T-cell (primary cell): ENCODE measurements at regions not wholly inside any gene's neighbourhood (a gene's known extent, or its start where the extent isn't known, plus 50 kb on each side); places are given as distances from the start of the nearest gene placed in this dataset.
A peak's percentile ranks its signal among the peaks of the same experiment; 100 is the strongest.
"Not testable (repeated sequence)": the region's sequence is repeated elsewhere in the genome, so short reads cannot be mapped to it uniquely, and the experiment has no call there.

Experiments used
- ATAC-seq, 4 experiments: fragments of 200-7000 bp in 3 of 4; fragments of 150-1000 bp in 1 of 4; cut with Tn5 transposase; replicated peaks in 1 of 4; 1 replicate in 3 of 4; 2 replicates in 1 of 4; pipeline ENCODE4 v1.10.0; 2021; ENCODE audit warnings: moderate library complexity in 3 of 4, mild to moderate bottlenecking in 2 of 4, moderate number of reproducible peaks in 1 of 4
- CTCF ChIA-PET, 2 donors: fragments of 300-600 bp; sonication (Branson Sonifier 250); formaldehyde crosslinking; loops; one replicate each; lab custom pipeline; 2022; ENCODE audit warnings: antibody characterized with exemption in 2 of 2; lab: Charles Lee
- POLR2A ChIA-PET, 2 donors: fragments of 300-600 bp; sonication (Branson Sonifier 250); formaldehyde crosslinking; loops; one replicate each; lab custom pipeline; 2022; ENCODE audit warnings: antibody characterized with exemption in 2 of 2; lab: Charles Lee
- DNase-seq, 35 experiments: peaks; one replicate each; pipeline versions ENCODE4 v3.0.0 to v3.0.0-alpha.2; 2013 to 2023
- H3K27ac ChIP-seq: one replicate; pipeline ENCODE4 v1.5.1; 2013; ENCODE audit warnings: low read length
- H3K27me3 ChIP-seq, 2 experiments: replicated peaks in 1 of 2; 1 replicate in 1 of 2; 2 replicates in 1 of 2; pipeline versions ENCODE4 v1.6.1 to v1.7.0; 2013; ENCODE audit warnings: low read length in 1 of 2, mixed read lengths in 1 of 2; ENCODE audit not compliant: control insufficient read depth in 2 of 2, insufficient read depth in 2 of 2; ENCODE audit errors: extremely low read depth in 1 of 2
- H3K36me3 ChIP-seq, 2 donors: 1 replicate in 1 of 2; 2 replicates in 1 of 2; pipeline versions ENCODE4 v1.6.1 to v1.7.0; 2013; ENCODE audit warnings: low read length in 1 of 2; ENCODE audit not compliant: control insufficient read depth in 2 of 2, insufficient read depth in 1 of 2; ENCODE audit errors: extremely low read depth in 1 of 2
- H3K4me1 ChIP-seq, 2 experiments: 1 replicate in 1 of 2; 2 replicates in 1 of 2; pipeline versions ENCODE4 v1.6.1 to v1.7.0; 2013; ENCODE audit warnings: low read length in 2 of 2, mixed read lengths in 1 of 2; ENCODE audit not compliant: insufficient read depth in 2 of 2, control insufficient read depth in 1 of 2; ENCODE audit errors: extremely low read depth in 1 of 2
- H3K4me3 ChIP-seq, 2 donors: 1 replicate in 1 of 2; 2 replicates in 1 of 2; pipeline versions ENCODE4 v1.5.1 to v1.7.0; 2013; ENCODE audit warnings: mild to moderate bottlenecking in 2 of 2, low read length in 1 of 2, moderate library complexity in 1 of 2; ENCODE audit not compliant: control insufficient read depth in 1 of 2; ENCODE audit errors: extremely low read depth in 1 of 2
- H3K9me3 ChIP-seq: 2 replicates; pipeline ENCODE4 v1.7.0; 2013
- H3K27ac Mint-ChIP-seq, 2 donors: one replicate each; pipeline ENCODE4 v1.8.0; 2020 to 2021; ENCODE audit warnings: mild to moderate bottlenecking in 2 of 2, mixed read lengths in 2 of 2
- H3K27me3 Mint-ChIP-seq, 2 donors: one replicate each; pipeline ENCODE4 v1.8.0; 2021 to 2022; ENCODE audit warnings: mixed read lengths in 2 of 2
- H3K36me3 Mint-ChIP-seq: one replicate; pipeline ENCODE4 v1.8.0; 2021; ENCODE audit warnings: mixed read lengths
- H3K4me1 Mint-ChIP-seq, 3 donors: one replicate each; pipeline ENCODE4 v1.8.0; 2020 to 2022; ENCODE audit warnings: mixed read lengths in 3 of 3, mild to moderate bottlenecking in 1 of 3
- H3K4me3 Mint-ChIP-seq, 3 donors: one replicate each; pipeline ENCODE4 v1.8.0; 2020 to 2022; ENCODE audit warnings: mild to moderate bottlenecking in 3 of 3, mixed read lengths in 3 of 3, moderate library complexity in 3 of 3
- H3K9me3 Mint-ChIP-seq, 3 donors: one replicate each; pipeline ENCODE4 v1.8.0; 2020 to 2022; ENCODE audit warnings: mixed read lengths in 3 of 3
- WGBS: methylation state at CpG from one replicate; pipeline ENCODE4 v1.1.5; 2013; ENCODE audit warnings: missing lambda C conversion rate; ENCODE audit not compliant: insufficient coverage; 5-methylcytosine and 5-hydroxymethylcytosine counted together

GRCh38 chr15:62656071-62656470 is 386.5 kb upstream of the TPM1 start:
- ATAC-seq (no peak), DNase-seq (no peak)
- WGBS: 89% methylated on average over 9 of the region's 10 CpGs
- Mint-ChIP-seq H3K4me1 (no peaks in the 10 kb centered on the region), H3K9me3 (peaks cover 0 to 5% (median 0%) of the 10 kb centered on the region in 3 donors), H3K27ac (no peak overlapping the region), H3K36me3 (peaks cover 3% of the 10 kb centered on the region), H3K27me3 (peaks cover 2 to 4% of the 10 kb centered on the region in 2 donors), H3K4me3 (no peak overlapping the region)
- Histone ChIP-seq H3K27ac (no peak overlapping the region), H3K4me1 (no peaks in the 10 kb centered on the region), H3K27me3 (peaks cover 0 to 3% of the 10 kb centered on the region in 2 experiments), H3K36me3 (no peaks in the 10 kb centered on the region), H3K9me3 (no peaks in the 10 kb centered on the region), H3K4me3 (no peak overlapping the region)
- ChIA-PET POLR2A (no interaction called here), CTCF (no interaction called here)

DNA sequence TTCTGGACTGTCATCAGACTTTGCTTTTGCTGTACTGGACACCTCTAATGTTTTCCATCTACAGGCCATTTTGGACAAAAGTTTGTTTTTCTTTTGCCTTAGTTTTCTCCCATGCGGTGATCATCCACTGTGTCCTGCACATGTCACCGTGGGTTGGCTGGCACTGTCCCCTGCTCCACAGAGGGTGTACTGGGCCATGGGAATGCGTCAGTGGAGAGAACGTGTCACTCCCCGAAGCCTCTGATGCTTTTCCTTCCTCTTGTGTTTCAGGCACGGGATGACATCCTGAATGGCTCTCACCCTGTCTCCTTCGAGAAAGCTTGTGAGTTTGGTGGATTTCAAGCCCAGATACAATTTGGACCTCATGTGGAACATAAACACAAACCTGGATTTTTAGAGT is 385.0 kb upstream of the TPM1 start:
- DNase-seq, H3K4me3 ChIP-seq, H3K4me1 Mint-ChIP-seq, ATAC-seq, H3K27ac Mint-ChIP-seq, H3K36me3 Mint-ChIP-seq, H3K27ac ChIP-seq, H3K36me3 ChIP-seq, H3K4me1 ChIP-seq, H3K4me3 Mint-ChIP-seq, H3K27me3 Mint-ChIP-seq, H3K9me3 ChIP-seq, H3K9me3 Mint-ChIP-seq, H3K27me3 ChIP-seq: not testable (repeated sequence)
- CTCF ChIA-PET: interaction anchor here in 1 of 2 donors (0.7 kb wide), 1 partner anchor 110 kb away, joined by 6 read pairs; no protein-coding TSS in a partner anchor
- 100% methylated on average over 2 of the region's 7 CpGs for WGBS
- POLR2A ChIA-PET: interaction anchor here in 1 of 2 donors (0.6 kb wide), 1 partner anchor 998 kb away, joined by 5 read pairs; no protein-coding TSS in a partner anchor

GRCh38 chr15:62658498-62658897 is 384.0 kb upstream of the TPM1 start:
- H3K9me3 ChIP-seq: no peaks in the 10 kb centered on the region
- no peaks in the 10 kb centered on the region for H3K4me1 Mint-ChIP-seq
- H3K36me3 ChIP-seq: no peaks in the 10 kb centered on the region
- peaks cover 4 to 5% of the 10 kb centered on the region in 2 donors for H3K27me3 Mint-ChIP-seq
- no peak overlapping the region for H3K27ac Mint-ChIP-seq
- no peaks in the 10 kb centered on the region for H3K4me1 ChIP-seq
- 48% methylated on average over 3 of the region's 11 CpGs for WGBS
- peaks cover 0 to 5% (median 0%) of the 10 kb centered on the region in 3 donors for H3K9me3 Mint-ChIP-seq
- H3K4me3 Mint-ChIP-seq: no peak overlapping the region
- H3K4me3 ChIP-seq: no peak overlapping the region
- no peak overlapping the region for H3K27ac ChIP-seq
- DNase-seq: peak in 1 of 35 experiments; percentile 4
- CTCF ChIA-PET: no interaction called here
- peaks cover 3% of the 10 kb centered on the region for H3K36me3 Mint-ChIP-seq
- peaks cover 0 to 3% of the 10 kb centered on the region in 2 experiments for H3K27me3 ChIP-seq
- POLR2A ChIA-PET: no interaction called here
- ATAC-seq: no peak

DNA sequence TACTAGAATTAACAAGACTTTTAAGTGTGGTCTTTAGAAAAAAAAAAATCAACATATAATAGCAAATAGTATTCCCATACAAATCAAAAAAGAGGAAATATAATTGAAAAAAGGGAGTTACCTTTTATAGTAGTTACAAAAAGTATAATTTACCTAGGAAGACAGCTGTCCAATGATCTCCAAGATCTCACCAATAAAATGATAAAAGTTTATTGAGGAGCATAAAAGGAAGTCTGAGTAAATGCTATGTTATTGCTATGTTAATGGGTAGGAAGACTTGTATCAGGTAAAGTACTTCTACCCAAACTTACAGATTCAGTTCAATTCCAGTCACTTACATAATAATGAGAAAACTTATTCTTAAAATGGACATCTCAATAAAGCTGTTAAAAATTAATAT is 379.0 kb upstream of the TPM1 start:
- Mint-ChIP-seq H3K4me1 (no peaks in the 10 kb centered on the region), H3K36me3 (no peaks in the 10 kb centered on the region), H3K27me3 (peaks cover 4 to 9% of the 10 kb centered on the region in 2 donors), H3K9me3 (no peaks in the 10 kb centered on the region), H3K27ac (no peak overlapping the region), H3K4me3 (no peak overlapping the region)
- ChIA-PET POLR2A (no interaction called here), CTCF (no interaction called here)
- Histone ChIP-seq H3K27me3 (peaks cover 0 to 5% of the 10 kb centered on the region in 2 experiments), H3K4me3 (no peak overlapping the region), H3K9me3 (no peaks in the 10 kb centered on the region), H3K36me3 (no peaks in the 10 kb centered on the region), H3K4me1 (no peaks in the 10 kb centered on the region), H3K27ac (no peak overlapping the region)
- DNase-seq (no peak), ATAC-seq (no peak)

DNA sequence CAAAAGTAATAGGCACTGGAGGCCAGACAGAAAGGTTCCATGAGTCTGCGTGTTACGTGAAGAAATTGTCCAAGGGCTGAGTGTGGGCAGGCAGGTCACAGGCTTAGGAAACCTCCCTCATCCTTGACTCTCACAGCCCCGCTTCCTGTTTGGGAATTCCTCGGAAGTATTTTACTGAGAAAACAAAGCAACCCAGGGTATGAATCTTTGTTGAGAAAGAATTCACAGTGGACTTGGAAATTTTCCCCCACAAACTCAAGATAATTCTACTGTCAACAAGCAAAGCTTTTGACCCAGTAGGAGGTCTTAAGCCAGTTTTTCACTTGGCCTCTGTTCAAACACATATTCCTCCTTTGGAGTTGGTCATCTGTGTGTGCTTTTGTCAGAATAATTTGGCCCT is 377.1 kb upstream of the TPM1 start:
- DNase-seq: no peak
- H3K27ac Mint-ChIP-seq: no peak overlapping the region
- WGBS: no CpG with 5 or more reads among the region's 4 CpGs
- POLR2A ChIA-PET: no interaction called here
- peaks cover 0 to 2% (median 0%) of the 10 kb centered on the region in 3 donors for H3K9me3 Mint-ChIP-seq
- H3K4me1 Mint-ChIP-seq: no peaks in the 10 kb centered on the region
- H3K9me3 ChIP-seq: no peaks in the 10 kb centered on the region
- H3K4me1 ChIP-seq: no peaks in the 10 kb centered on the region
- H3K4me3 Mint-ChIP-seq: no peak overlapping the region
- peaks cover 0 to 5% of the 10 kb centered on the region in 2 experiments for H3K27me3 ChIP-seq
- no peak for ATAC-seq
- no peaks in the 10 kb centered on the region for H3K36me3 Mint-ChIP-seq
- peaks cover 4 to 10% of the 10 kb centered on the region in 2 donors for H3K27me3 Mint-ChIP-seq
- no peak overlapping the region for H3K4me3 ChIP-seq
- H3K36me3 ChIP-seq: no peaks in the 10 kb centered on the region
- CTCF ChIA-PET: no interaction called here
- no peak overlapping the region for H3K27ac ChIP-seq

- Mint-ChIP-seq H3K4me3 (no peak overlapping the region), H3K9me3 (peaks cover 0 to 4% (median 0%) of the 10 kb centered on the region in 3 donors), H3K27ac (no peak overlapping the region), H3K27me3 (peaks cover 4 to 8% of the 10 kb centered on the region in 2 donors), H3K36me3 (no peaks in the 10 kb centered on the region), H3K4me1 (no peaks in the 10 kb centered on the region)
- Histone ChIP-seq H3K9me3 (no peaks in the 10 kb centered on the region), H3K4me1 (no peaks in the 10 kb centered on the region), H3K27me3 (peaks cover 0 to 5% of the 10 kb centered on the region in 2 experiments), H3K4me3 (no peak overlapping the region), H3K36me3 (no peaks in the 10 kb centered on the region), H3K27ac (no peak overlapping the region)
- ChIA-PET CTCF (no interaction called here), POLR2A (no interaction called here)
- 100% methylated on average over 2 of the region's 4 CpGs for WGBS
- ATAC-seq (no peak), DNase-seq (no peak)
Observed at GRCh38 chr15:62666046-62666445, 376.5 kb upstream of the TPM1 start.

GRCh38 chr15:62672268-62672667 is 370.3 kb upstream of the TPM1 start:
- H3K4me1 Mint-ChIP-seq: no peaks in the 10 kb centered on the region
- H3K9me3 ChIP-seq: no peaks in the 10 kb centered on the region
- H3K36me3 ChIP-seq: no peaks in the 10 kb centered on the region
- no peaks in the 10 kb centered on the region for H3K27me3 ChIP-seq
- no CpG with 5 or more reads among the region's 2 CpGs for WGBS
- H3K4me1 ChIP-seq: no peaks in the 10 kb centered on the region
- ChIA-PET CTCF (no interaction called here), POLR2A (no interaction called here)
- no peaks in the 10 kb centered on the region for H3K36me3 Mint-ChIP-seq
- peaks cover 0 to 4% (median 0%) of the 10 kb centered on the region in 3 donors for H3K9me3 Mint-ChIP-seq
- ATAC-seq (no peak), DNase-seq (no peak)
- no peak overlapping the region for H3K4me3 Mint-ChIP-seq
- H3K27ac ChIP-seq: no peak overlapping the region
- H3K27ac Mint-ChIP-seq: no peak overlapping the region
- peaks cover 4 to 7% of the 10 kb centered on the region in 2 donors for H3K27me3 Mint-ChIP-seq
- no peak overlapping the region for H3K4me3 ChIP-seq
